ENCODE measurements at regions not wholly inside any gene's neighbourhood (a gene's known extent, or its start where the extent isn't known, plus 50 kb on each side); places are given as distances from the start of the nearest gene placed in this dataset.

DNA sequence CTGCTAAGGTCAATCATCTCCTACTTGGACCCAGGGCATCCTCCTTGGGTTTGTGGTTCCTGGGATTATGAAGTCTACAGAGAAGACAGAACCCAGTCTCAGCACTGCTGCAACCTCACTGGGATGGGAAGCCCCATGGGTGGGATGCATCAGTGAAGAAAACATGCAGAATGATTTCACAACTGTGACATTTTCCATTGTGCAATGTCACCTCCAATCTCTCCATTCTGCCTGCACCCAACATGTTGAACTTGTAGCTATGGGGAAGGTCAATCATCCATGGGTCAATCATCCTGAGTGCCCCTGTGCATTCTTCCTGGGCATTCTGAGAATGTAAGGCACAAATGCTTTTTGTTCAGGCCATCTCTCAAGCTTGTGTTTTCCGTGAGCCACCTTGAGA, 1004.4 kb upstream of the TMEM132C start:
- Histone ChIP-seq H3K27ac (no peak overlapping the region), H3K4me1 (no peaks in the 10 kb centered on the region), H3K36me3 (no peaks in the 10 kb centered on the region), H3K9me3 (no peaks in the 10 kb centered on the region), H3K4me3 (no peak overlapping the region), H3K27me3 (no peaks in the 10 kb centered on the region)
- ATAC-seq = no peak
- TF ChIP-seq, protein P1, sequence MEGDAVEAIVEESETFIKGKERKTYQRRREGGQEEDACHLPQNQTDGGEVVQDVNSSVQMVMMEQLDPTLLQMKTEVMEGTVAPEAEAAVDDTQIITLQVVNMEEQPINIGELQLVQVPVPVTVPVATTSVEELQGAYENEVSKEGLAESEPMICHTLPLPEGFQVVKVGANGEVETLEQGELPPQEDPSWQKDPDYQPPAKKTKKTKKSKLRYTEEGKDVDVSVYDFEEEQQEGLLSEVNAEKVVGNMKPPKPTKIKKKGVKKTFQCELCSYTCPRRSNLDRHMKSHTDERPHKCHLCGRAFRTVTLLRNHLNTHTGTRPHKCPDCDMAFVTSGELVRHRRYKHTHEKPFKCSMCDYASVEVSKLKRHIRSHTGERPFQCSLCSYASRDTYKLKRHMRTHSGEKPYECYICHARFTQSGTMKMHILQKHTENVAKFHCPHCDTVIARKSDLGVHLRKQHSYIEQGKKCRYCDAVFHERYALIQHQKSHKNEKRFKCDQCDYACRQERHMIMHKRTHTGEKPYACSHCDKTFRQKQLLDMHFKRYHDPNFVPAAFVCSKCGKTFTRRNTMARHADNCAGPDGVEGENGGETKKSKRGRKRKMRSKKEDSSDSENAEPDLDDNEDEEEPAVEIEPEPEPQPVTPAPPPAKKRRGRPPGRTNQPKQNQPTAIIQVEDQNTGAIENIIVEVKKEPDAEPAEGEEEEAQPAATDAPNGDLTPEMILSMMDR (IDR thresholded peaks at IDR 0.05) = no peak
- intact Hi-C loops (cut with DNase I) = no loop called here
- DNase-seq = no peak

GRCh38 chr12:127263621-127264020, 1003.3 kb upstream of the TMEM132C start:
- Histone ChIP-seq H3K36me3 (no peaks in the 10 kb centered on the region), H3K27ac (no peak overlapping the region), H3K9me3 (no peaks in the 10 kb centered on the region), H3K27me3 (no peaks in the 10 kb centered on the region), H3K4me1 (no peaks in the 10 kb centered on the region), H3K4me3 (no peak overlapping the region)
- DNase-seq (no peak), ATAC-seq (no peak)
- intact Hi-C loops (cut with DNase I) = no loop called here
- TF ChIP-seq, protein P1 (IDR thresholded peaks at IDR 0.05) = no peak

DNA sequence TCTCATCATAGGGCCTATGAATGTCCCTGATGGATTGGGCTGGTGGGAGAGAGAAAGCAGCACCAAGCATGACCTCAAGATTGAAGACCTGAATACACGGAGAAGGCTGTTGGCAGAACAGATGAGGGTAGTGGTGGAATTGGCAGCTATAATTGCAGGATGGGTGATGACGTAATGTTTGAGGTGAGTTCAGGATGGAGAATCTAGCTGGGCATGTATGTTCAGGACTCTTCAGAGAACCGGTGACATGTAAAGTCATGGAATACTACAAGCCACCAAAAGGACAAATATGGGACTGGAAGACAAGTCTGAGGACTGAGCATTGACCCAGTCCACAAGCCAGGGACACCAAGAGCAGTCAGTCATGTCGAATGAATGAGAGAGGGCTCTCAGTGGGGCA, 999.8 kb upstream of the TMEM132C start:
- ATAC-seq (no peak), DNase-seq (no peak)
- H3K9me3 ChIP-seq = no peaks in the 10 kb centered on the region
- H3K4me3 ChIP-seq = no peak overlapping the region
- H3K27me3 ChIP-seq = no peaks in the 10 kb centered on the region
- H3K4me1 ChIP-seq = no peaks in the 10 kb centered on the region
- TF ChIP-seq, protein P1 (IDR thresholded peaks at IDR 0.05) = no peak
- H3K27ac ChIP-seq = no peak overlapping the region
- no peaks in the 10 kb centered on the region for H3K36me3 ChIP-seq
- intact Hi-C loops (cut with DNase I) = no loop called here

DNA sequence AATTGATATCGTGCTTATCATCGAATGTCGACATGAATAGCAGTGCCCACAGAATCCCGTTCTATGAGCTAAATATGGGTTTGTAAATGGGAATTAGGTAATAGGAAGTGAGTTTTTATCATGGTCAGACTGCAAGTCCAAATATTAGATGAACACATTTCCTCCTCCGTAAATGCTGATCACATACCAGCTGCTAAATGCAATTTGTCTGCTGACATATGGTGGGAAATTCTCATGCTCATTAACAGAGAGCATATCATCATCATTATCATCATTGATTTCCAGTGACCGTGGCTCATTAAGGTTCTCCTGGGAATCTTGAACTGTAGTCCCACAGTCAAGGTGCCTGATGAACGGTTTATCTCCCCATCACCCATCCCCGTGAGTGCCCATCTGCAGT, 998.8 kb upstream of the TMEM132C start:
- Histone ChIP-seq H3K36me3 (no peaks in the 10 kb centered on the region), H3K9me3 (no peaks in the 10 kb centered on the region), H3K4me1 (no peaks in the 10 kb centered on the region), H3K27me3 (no peaks in the 10 kb centered on the region), H3K27ac (no peak overlapping the region), H3K4me3 (no peak overlapping the region)
- no peak for ATAC-seq
- no peak for DNase-seq
- TF ChIP-seq, protein P1 (IDR thresholded peaks at IDR 0.05) = no peak
- intact Hi-C loops (cut with DNase I) = no loop called here

GRCh38 chr12:127268706-127269425, 998.1 kb upstream of the TMEM132C start:
- TF ChIP-seq, protein P1 (IDR thresholded peaks at IDR 0.05) = no peak
- Histone ChIP-seq H3K27ac (no peak overlapping the region), H3K4me1 (no peaks in the 10 kb centered on the region), H3K36me3 (no peaks in the 10 kb centered on the region), H3K9me3 (no peaks in the 10 kb centered on the region), H3K4me3 (no peak overlapping the region), H3K27me3 (no peaks in the 10 kb centered on the region)
- intact Hi-C loops (cut with DNase I) = no loop called here
- ATAC-seq = no peak
- no peak for DNase-seq

GRCh38 chr12:127270193-127270592, 996.8 kb upstream of the TMEM132C start:
- ATAC-seq = peak; percentile 85
- Histone ChIP-seq H3K27ac (no peak overlapping the region), H3K9me3 (no peaks in the 10 kb centered on the region), H3K4me3 (no peak overlapping the region), H3K4me1 (no peaks in the 10 kb centered on the region), H3K27me3 (no peaks in the 10 kb centered on the region), H3K36me3 (no peaks in the 10 kb centered on the region)
- TF ChIP-seq, protein P1 (IDR thresholded peaks at IDR 0.05) = no peak
- intact Hi-C loops (cut with DNase I) = no loop called here
- no peak for DNase-seq

All from upper lobe of right lung (tissue), 1 donor.